LNCAP (cell line): ENCODE measurements at regions not wholly inside any gene's neighbourhood (a gene's known extent, or its start where the extent isn't known, plus 50 kb on each side); places are given as distances from the start of the nearest gene placed in this dataset.

Experiments used
- TF ChIP-seq, protein P1 (sequence below): fragments of 450-650 bp; IDR thresholded peaks from 2 replicates; pipeline ENCODE4 v1.5.1; 2017; ENCODE audit warnings: mild to moderate bottlenecking

DNA sequence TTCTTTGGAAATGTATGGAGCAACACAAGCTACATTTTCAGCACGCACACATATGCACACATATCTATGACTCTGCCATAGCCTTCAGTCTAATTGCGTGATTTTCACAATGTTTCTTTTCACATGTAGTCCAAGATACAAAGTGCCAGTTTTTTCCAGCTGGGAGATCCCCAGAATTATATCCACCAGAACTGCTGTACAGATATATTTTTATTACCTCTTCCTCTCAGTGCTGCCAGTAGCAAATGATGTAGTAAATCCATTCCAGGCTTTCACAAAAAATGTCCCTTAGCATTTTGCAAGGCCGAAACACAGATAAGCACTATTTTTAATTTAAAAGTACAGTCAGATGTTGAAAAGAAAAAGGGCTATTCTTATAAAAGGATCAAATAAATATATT, 719.8 kb upstream of the SEMA6D start:
- TF ChIP-seq, protein P1, sequence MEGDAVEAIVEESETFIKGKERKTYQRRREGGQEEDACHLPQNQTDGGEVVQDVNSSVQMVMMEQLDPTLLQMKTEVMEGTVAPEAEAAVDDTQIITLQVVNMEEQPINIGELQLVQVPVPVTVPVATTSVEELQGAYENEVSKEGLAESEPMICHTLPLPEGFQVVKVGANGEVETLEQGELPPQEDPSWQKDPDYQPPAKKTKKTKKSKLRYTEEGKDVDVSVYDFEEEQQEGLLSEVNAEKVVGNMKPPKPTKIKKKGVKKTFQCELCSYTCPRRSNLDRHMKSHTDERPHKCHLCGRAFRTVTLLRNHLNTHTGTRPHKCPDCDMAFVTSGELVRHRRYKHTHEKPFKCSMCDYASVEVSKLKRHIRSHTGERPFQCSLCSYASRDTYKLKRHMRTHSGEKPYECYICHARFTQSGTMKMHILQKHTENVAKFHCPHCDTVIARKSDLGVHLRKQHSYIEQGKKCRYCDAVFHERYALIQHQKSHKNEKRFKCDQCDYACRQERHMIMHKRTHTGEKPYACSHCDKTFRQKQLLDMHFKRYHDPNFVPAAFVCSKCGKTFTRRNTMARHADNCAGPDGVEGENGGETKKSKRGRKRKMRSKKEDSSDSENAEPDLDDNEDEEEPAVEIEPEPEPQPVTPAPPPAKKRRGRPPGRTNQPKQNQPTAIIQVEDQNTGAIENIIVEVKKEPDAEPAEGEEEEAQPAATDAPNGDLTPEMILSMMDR = no peak

DNA sequence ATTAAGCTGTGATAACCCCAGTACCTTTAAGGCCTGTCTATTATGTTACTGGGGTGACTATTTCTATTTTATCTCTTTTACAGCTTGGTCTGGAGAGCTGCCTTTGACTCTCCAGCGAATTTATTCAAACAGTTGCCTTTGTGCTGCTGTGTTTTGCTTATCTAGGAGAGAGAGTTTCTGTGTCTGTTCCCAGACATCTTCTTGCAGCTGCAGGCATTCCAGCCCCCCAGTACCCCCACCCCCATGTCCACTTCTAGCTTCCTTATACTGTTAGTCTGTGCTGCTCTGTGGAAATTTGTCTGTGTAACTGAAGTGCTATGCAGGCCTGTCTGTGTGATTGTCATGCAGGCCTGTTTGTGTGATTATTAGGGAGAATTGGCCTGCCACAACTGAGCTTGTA, 713.7 kb upstream of the SEMA6D start:
- TF ChIP-seq, protein P1 = no peak

DNA sequence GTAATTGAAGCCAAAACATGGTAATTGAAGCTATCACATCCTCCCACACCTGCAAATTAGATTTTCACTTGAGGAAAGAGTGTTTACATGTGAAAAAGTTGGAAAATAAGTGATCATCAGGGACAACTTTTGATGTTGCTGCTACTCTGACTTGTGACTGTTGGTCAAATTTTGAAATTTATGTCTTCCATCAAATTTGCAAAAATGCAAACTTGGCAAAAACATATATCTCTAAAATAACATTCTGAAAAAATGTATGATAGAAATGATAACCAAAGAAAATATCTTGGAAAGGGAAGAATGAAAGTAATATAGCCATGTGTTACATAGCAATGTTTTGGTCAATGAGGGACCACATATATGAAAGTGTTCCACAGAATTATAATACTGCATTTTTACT, 703.9 kb upstream of the SEMA6D start:
- TF ChIP-seq, protein P1 = no peak

DNA sequence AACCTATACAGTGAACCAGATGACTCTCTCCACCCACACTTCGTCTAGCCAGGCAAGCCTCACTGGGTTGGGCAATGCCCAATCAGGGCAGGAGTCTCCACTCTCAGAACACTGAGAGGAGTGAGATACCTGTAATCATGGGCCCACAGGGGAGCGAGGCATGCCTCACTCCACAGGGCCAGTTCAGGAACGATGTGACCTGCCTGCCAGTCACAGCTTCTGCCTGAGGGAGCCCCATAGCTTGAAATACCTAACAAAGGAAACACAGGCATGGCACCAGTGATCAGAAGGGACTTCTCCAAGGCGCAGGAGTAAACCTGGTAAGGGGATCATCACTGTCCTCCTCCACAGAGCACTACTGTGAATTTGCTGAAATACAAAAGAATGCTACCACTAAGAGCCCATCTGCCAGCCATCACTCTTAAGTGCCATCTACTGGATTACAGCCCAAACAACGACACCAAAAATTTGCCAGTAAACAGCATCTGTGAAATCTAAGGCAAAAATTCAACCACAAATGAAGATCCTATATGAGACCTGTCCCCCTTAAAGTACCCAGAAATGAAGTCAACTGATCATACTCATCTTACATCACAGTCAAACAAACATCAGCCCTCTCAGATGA, 689.9 kb upstream of the SEMA6D start:
- TF ChIP-seq, protein P1 = peak; percentile 22; the same call in 1 of the 2 replicates

GRCh38 chr15:47035475-47036406, 681.6 kb upstream of the SEMA6D start:
- TF ChIP-seq, protein P1 = no peak

DNA sequence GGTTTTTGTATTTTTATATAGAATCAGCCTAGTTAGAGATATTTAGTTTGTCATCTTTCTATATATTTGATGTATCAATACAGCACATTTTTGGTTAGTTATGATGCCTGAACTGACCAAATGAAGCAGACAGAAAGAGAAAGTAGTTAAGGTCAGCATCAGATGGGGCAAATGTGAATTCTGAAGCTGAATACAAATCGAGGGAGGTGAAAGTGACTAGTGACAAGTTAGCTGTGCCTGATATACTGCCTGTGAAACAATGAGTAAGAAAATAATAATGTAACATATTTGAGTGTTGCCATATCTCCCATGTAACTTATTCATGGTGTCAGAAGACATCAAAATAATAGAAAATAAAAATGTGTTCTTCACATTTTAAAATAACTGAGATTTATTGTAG, 680.3 kb upstream of the SEMA6D start:
- TF ChIP-seq, protein P1 = no peak

DNA sequence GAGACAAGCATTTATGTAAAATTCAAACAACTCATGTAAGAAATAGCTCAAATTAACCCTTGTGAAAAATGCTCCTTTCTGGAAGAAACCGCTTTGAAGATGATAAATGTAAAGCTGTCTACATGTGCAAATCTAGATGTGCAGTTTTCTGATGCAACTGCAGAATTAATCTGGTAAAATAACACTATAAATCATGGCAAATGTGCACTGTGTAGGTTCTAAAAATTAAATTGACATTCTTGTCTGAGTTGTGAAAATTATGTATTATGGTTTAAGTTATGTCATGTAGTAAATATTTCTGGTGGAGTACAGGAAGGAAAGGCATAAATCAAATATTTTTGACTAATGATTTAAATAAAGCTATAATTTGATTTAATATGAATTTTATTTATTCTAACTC, 678.1 kb upstream of the SEMA6D start:
- TF ChIP-seq, protein P1 = no peak
